Cerebellar nuclear complex (tissue), 1 donor: ENCODE measurements at regions not wholly inside any gene's neighbourhood (a gene's known extent, or its start where the extent isn't known, plus 50 kb on each side); places are given as distances from the start of the nearest gene placed in this dataset.

Experiments used
- DNase-seq, 2 experiments: peaks; one replicate each; lab custom pipeline; 2025; lab: John Stamatoyannopoulos, UW

DNA sequence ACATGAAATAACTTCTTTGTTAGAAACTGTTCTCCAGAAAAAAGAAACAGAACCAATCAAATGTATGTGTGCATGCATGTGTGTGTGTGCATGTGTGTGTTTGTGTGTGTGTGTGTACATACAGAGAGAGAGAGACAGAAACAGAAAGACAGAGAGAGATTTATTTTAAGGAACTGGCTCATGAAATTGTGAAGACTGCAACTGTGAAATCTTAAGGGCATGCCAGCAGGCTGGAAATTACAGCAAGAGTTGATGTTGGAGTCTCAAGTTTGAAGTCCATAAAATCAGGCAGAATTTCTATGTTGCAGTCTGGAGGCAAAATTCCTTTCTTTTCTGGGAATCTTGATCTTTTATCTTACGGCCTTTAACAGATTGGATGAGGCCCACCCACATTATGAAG is 168.9 kb upstream of the CDH20 start:
- DNase-seq: no peak

DNA sequence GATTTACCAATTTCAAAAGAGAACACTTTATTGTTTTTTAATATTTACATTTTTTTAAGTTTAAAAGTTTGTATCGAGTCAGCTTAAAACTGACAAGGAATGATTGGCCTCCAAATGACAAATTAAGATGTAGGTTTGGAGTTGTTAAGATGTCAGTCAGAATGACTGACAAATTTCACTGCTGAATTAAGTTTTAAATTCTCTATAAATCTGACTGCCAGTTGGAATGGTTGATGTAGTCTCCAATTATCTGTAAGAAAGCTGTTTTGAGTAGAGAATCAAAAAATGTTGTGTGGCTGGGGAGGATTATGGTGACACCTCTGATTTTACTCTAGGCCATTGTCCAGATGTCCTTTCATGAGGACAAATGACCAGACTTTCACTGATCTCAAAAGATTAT is 165.3 kb upstream of the CDH20 start:
- no peak for DNase-seq

DNA sequence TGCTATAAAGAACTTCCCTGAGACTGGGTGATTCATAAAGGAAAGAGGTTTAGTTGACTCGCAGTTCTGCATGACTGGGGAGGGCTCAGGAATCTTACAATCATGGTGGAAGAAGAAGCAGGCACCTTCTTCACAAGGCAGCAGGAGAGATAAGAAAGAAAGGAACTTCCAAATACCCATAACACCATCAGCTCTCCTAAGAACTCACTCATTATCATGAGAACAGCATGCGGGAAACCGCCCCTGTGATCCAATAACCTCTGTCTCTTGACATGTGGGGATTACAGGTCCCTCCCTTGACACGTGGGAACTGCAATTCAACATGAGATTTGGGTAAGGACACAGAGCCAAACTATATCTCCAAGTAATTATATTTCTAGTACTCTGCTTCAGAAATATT is 163.8 kb upstream of the CDH20 start:
- DNase-seq: no peak

DNA sequence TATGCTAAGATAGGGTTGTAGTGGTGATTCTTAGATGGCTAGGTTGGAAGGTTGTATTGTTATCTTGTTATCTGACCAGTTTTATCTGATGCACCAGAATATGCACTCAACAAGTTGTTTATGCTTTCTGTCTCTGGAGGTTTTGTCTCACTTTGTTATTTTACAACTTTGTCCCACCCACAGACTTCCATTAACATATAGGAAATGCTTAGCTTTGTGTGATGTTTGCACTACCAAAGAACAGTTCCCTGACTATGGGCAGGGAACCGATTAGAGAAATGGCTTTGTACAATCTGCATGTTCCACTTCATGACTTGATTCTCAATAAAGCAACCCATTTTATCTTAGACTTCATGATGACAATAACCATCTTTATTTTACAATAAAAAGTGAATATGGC is 160.6 kb upstream of the CDH20 start:
- DNase-seq: no peak

DNA sequence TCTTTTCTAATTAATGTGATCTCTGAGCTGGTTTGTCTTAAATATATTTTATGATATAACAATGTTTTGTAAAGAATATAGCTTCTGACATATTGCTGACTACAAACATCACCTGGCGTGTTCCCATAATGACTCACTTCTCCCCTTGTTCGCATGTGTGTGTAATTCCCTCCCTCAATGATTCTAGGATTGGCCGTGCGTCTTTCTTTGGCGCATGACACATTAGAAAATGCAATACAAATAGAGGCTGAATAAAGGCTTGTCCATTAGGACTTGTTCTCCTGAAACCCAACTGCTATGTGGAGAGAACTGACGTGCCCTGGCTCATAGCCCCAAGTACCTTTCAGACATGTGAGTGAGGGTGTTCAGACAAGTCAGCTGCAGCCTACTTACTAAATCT is 159.7 kb upstream of the CDH20 start:
- DNase-seq: no peak

DNA sequence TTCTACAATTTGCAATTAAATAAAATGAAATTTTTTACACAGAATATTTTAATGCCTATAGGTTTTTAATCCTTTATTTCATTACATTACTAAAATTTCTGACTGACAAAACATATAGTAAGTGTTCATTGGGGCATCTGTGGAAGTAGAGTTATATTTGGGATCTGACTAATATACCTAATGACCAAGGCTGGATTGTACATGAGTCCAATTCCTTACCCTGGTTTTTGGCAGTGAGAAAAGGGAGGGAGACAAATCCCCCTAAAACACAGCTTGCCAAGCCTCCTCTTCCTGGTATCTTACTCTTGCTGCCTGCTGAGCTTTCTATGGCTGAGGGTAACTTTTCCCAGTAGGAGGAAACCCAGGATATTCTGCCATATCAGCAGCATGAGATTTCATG is 149.4 kb upstream of the CDH20 start:
- no peak for DNase-seq

DNA sequence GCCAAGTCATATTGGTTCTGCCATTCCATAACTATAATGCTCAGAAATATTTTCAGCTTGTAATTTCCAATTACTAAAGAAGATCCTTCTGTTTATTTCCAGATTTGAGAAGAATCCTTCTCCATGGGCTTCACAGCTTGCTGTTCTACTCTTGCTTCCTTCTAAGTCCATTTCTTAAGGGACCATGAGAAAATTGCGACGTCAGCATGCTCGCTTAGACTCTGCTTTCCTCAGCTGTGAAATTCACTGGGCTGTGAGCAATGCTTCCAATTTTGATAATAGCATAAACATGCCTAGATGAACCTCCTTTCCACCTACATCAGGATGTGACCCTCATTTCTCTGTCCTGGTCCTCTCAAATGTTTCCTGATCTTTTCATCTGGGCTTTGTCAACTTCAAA is 145.3 kb upstream of the CDH20 start:
- no peak for DNase-seq

DNA sequence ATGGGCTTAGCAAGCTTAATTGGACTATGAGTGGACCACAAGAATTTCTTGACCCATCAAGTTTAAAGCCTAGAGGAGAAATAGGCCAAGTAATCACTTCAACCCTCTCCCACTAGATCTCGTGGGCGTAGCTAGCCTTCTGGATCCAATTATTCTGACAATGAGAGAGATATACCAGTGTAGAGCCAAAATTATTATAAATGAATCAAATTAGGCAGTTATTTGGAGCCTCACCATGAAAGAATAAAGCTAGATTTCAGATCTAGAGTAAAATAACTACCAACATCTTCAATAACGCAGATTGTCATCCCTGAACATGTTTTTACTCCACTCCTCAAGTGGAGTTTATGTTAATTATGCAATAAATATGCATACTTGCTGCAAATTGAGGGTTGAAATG is 143.9 kb upstream of the CDH20 start:
- DNase-seq: no peak

DNA sequence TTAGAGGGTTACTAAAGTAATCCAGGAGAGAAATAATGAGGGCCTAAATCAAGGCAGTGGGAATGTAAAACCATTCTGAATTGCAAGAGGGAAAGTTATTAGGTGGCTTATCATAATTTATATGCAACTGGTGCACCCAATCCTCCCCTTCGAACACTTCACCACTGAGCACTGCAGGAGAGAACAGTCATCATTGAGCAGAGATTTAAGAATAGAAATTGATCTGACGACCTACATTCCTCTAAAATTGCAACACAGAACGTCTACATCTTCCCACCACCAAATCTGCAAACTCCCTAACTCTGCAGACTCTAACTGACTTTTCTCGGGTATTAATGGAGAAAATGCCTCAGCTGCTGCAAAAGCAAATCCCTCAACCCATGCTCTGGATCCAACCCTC is 138.5 kb upstream of the CDH20 start:
- no peak for DNase-seq

DNA sequence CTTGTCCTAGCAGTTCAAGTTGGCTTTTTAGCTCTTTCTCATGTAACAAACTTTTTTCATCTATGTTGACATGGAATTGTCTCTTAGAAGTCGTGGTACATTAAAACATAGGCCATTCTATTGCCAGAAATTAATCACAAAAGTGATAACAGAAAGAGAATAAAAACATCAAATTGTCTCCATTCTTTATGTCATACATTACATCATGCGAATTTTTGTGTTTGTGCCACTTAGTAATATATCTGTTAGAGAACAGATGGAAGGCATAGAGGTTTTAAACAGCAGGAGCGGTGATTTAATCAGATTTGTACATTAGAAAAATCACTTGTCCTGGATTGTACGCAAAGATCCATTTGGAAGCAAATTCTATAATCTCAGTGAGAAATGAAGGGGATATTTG is 136.5 kb upstream of the CDH20 start:
- no peak for DNase-seq

DNA sequence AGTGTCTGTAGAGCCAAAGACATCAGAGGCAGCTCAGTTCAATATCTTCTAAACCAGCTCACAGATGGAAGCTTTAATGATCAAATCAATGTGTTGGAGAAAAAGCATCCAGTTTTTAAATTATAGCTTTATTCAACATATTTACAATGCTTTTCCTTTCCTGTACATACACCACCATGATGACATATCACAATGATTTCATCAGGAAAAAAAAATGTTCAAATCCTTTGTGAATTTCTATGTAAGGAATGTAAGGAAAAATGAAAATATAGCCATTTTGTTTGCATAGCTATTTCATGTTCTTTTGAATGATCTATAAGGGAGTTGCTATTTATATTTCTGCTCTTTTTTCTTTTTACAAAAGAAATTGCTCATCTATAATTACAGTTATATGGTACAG is 134.7 kb upstream of the CDH20 start:
- DNase-seq: no peak

DNA sequence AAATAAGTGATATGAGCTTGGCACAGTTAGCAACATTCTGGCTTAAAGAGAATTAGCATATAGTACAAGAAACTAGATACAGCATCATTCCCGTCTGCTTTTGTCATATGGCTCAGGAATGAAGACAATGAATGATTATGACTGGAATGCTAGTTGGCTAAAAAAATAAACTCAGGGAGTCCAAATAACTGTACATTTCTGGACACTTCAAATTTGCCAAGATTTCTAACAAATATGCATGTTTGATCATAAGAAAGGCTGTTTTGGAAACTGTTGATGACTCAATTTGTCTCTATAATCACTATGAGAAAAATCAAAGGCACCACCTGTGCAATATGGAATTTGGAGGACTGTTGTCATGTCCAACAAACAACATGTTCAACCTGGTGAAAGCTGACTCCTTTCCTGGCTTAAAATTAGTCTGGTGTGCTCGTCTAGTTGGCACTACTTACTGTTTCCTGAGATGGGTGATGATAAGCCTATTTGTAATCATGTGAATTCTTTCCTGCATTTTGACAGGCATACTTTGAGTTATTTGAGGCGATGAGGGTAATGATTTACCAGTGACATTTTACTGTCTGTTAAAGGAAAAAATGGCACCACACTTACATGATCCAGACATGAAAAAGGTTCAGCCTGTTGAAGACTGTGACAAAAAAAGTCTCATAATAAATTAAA is 133.9 kb upstream of the CDH20 start:
- no peak for DNase-seq

DNA sequence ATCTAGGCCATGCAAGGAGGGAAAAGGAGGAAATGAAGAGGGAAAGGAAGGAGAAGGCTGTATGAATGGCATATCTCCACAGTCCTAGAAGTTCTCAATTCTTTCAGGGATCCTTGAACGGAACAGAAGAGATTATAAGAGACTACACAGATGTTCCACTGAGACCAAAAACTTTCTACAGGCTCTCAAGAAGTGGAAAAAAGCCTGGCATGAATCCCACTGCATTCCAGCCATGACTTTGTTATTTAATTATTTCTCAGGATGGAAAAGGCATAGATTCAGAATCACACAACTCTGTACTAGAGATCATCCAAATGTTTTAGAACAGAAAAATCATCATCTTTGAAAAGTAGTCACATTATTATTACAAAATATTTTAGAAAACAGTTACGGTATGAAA is 131.7 kb upstream of the CDH20 start:
- no peak for DNase-seq

DNA sequence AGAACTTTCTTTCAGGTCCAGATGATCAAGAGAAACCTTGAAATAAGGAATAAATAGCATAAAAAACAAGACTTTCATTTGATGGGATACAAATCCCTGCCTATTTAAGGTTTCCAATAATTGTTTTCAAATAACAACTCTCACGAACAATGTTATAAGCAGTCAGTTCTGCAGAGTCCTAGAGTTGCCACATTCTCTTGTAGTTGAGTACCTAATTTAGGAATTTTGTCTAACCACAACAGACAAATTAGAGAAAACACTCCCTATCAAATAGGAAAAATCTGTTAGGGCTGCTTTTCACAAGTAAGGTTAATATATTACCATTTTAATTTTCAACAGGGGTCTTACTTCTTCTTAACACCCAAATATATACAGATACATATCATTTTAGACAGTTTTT is 130.1 kb upstream of the CDH20 start:
- no peak for DNase-seq

DNA sequence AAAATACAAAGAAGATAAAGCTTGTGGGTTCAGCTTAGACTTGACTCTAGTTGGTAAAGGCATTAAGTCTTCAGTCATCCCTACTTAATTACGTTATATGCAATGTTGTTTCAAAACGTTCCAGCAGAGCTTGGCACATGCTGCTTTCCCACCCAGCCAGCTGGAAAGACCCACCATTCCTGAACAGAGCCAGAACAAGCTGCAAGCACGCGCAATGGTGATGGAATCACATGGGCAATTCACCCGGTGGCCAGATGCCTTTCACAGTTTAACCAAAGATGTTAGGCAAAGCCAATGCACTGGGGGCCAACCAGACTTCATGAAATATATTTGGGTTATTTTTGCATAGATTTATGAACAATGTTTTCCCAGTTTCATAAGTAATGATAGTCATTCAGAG is 123.4 kb upstream of the CDH20 start:
- DNase-seq: no peak

DNA sequence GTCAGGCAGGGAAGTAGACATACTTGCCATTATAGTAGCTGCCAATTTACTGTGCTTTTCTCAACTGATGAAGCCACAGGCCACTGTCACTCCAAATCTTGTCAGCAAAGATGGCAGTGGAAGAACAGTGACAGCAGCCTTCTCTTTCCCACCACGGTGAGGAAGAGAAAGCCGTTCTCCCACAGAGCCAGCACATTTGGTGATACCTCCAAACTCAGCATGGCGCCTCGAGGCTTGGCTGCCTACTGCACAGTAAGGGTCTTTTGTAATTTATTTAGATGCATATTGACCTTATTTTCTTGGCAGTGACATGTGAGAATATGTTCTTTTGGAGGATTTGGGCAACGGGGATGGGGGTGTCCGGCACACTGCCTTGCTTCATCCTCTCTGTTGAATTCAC is 117.2 kb upstream of the CDH20 start:
- peak; percentile 91 to 95 for DNase-seq

DNA sequence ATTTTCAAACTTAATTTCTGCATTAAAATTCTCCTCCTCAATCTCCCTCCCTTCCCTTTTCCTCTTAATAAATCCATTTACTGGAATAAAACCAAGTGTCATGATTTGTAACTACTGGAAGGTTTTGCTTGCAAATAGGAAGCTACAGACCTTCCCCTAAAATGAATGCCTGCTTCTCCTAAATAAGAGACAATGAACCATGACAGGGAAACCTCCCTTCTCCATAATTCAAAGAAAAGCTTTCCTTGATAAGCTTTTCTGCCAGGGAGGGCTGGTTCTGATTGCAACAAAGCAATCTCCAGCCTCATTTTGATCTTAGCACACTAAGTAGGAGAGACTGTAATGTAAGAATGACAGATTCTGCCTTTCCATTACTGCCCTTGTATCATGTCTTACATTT is 111.0 kb upstream of the CDH20 start:
- no peak for DNase-seq

DNA sequence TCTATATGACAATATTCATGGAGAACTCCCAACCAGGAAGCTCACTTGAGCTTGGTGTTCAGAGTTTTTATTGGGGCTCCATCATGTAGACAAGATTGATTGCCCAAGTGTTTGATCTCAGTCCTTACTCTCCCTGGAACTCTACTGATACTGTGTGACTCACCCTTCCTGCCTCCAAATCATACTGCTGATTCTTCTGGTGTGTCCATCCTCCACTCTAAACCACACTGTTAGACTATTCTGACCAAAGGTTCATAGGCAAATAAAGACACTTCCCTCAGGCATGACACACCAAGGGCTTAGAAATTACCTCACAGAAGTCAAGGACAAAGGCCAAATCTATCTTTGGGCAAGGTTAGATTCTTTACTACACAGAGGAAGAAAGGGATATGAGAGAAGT is 107.9 kb upstream of the CDH20 start:
- no peak for DNase-seq

DNA sequence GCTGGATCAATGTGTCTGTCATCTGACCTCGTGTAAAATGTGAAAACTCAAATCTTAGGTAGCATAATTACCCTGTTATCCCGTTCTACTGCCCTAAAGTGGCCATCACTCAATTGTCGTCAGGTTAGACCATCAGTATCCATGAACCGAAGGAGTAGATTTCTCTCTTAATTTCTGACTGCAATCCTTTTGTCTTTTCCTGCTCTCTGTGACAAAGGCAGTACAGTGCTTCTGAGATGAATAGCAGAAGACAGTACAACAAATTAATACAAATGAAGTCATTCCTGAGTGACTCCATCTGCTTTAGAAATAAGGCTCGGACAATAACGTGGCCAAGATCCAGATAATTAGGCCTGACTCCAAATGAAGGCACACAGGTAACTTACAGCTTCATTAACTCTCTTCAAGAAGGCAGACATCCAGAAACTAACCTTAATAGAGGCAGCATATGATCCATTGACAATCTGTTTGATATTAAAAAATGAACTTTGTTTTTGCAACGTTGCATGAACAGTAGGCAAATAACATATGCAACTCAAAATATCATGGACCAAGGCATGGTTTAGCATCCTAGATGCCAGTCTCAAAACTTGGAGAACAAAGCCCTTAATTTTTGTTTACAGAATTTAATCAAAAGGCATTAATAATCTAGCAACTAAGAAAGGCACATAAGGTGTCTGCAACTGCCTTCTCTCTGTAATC is 96.7 kb upstream of the CDH20 start:
- peak; percentile 85 to 93 for DNase-seq

DNA sequence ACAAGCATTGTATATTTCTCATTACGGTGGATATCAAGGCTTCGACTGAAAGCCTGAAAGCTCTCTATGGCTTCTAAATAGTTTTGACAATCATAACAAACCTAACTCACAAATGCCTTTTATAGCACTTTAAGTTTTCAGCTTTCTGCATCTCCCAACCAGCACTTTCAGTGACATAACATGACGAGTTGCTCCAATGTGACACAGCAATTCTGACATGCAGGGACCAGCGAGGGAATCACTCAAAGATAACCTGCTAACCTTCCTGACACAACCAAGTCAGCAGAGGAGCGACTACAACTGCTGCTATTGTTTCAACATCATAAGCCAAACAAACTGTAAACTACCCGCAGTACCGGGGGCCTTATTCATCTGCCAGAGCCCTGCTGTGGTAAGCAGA is 95.7 kb upstream of the CDH20 start:
- no peak for DNase-seq

DNA sequence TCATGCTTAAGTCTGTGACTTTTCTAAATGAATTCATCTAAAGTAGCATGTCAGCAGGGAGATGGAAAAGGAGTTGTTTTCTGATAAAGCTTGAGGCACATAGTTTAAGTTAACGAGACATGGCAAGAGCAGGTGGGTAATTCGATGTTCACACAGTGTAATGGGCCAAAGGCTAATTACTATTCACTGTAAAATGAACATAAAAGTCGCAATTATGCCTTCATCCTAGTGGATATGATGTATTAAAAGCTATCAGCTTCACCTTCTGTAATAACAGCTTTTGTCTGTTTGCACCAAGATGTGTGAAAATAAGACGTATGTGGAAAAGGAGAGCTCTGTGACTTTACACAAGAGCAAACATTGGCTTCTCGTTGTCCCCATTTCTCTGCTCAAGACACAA is 94.2 kb upstream of the CDH20 start:
- DNase-seq: no peak

DNA sequence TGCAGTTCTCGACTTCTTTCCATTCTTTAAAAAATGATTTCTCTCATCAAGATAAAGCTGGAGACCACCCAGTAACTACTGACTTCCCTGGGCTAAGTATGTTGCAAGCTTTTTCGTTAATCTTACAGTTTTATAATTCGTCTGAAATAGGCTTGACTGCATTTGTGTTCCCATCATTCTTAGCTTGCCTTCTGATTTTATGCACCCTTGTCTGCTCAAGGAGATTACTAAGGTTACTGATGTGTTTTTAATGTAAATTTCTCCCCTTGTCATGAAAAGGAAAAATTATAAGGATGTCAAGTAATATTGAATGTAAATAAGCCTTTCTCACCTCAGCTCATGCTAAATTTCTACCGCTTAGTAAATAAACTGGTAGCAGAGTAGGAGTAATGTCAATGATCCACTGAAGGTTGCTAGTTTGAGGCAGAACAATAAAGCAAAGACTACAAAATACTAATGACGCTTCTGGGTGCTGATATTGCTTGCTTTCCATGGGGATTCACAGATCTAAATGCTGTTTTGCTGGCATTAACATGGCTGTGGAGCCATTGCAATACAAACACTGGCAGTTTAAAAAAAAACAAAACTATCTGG is 91.9 kb upstream of the CDH20 start:
- DNase-seq: no peak

DNA sequence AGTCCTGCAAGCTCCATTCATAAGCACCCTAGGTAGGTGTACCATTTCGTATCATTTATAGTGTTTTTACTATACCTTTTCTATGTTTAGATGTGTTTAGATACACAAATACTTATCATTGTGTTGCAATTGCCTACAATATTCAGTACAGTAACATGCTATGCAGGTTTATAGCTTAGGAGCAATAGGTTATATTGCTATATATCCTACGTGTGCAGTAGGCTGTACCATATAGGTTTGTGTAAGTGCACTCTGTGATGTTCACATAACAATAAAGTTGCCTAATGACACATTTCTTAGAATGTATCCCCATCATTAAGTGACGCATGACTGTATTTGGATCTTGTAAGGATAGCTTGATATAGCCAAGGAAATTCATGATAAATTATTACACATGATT is 88.6 kb upstream of the CDH20 start:
- DNase-seq: no peak

DNA sequence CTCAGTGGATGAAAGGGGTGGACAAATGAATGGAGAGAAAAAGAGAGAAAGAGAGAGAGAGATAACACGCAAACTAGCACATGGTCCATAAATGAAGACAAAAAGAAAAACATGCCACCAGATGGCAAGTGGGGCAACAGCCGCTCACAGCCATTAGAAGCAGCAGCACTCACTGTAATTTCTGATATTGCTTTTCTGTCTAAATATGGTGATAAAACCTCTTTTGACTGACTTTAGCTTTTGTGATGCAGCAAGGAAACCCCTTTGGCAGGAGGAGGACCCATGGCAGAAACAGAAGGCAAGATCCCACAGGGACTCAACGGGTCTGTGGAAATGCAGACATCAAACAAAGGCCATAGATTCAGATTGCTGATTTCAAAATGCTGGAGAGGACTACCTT is 88.0 kb upstream of the CDH20 start:
- no peak for DNase-seq
